Suprapubic skin (tissue), 4 donors: ENCODE measurements at regions not wholly inside any gene's neighbourhood (a gene's known extent, or its start where the extent isn't known, plus 50 kb on each side); places are given as distances from the start of the nearest gene placed in this dataset.

Experiments used
- DNase-seq, 2 donors: peaks; one replicate each; pipeline ENCODE4 v3.0.0-alpha.2; 2019; ENCODE audit warnings: low spot score in 2 of 2
- H3K27ac ChIP-seq: fragments of 200-600 bp; sonication (generic); one replicate; pipeline ENCODE4 v1.5.1; 2019
- H3K27me3 ChIP-seq: fragments of 200-600 bp; sonication (generic); one replicate; pipeline ENCODE4 v1.5.1; 2019
- H3K36me3 ChIP-seq: fragments of 200-600 bp; sonication (generic); one replicate; pipeline ENCODE4 v1.5.1; 2019
- H3K4me1 ChIP-seq: fragments of 200-600 bp; sonication (generic); one replicate; pipeline ENCODE4 v1.5.1; 2019
- H3K4me3 ChIP-seq: fragments of 200-600 bp; sonication (generic); one replicate; pipeline ENCODE4 v1.5.1; 2019; ENCODE audit warnings: mild to moderate bottlenecking
- H3K9me3 ChIP-seq: fragments of 200-600 bp; sonication (generic); one replicate; pipeline ENCODE4 v1.5.1; 2019
- EP300 ChIP-seq: sonication (generic); formaldehyde crosslinking; IDR thresholded peaks from one replicate; pipeline ENCODE4 v1.6.1; 2017; ENCODE audit warnings: antibody characterized with exemption
- POLR2A ChIP-seq, 2 donors: fragments of 450-650 bp; IDR thresholded peaks; one replicate each; pipeline ENCODE4 v1.6.1; 2017; ENCODE audit warnings: antibody characterized with exemption in 2 of 2, mild to moderate bottlenecking in 2 of 2, moderate library complexity in 2 of 2
- POLR2AphosphoS5 ChIP-seq, 3 donors: sonication (generic); formaldehyde crosslinking; IDR thresholded peaks; one replicate each; pipeline ENCODE4 v1.6.1; 2017; ENCODE audit warnings: antibody characterized with exemption in 3 of 3
- WGBS: methylation state at CpG from one replicate; pipeline ENCODE4 v1.1.5; 2018; 5-methylcytosine and 5-hydroxymethylcytosine counted together
- TF ChIP-seq, protein P1 (sequence below), 2 donors: fragments of 200-600 bp in 1 of 2; fragments of 450-650 bp in 1 of 2; sonication (generic) in 1 of 2; IDR thresholded peaks; one replicate each; pipeline ENCODE4 v1.5.1; 2016 to 2019; ENCODE audit warnings: antibody characterized with exemption in 2 of 2, mild to moderate bottlenecking in 1 of 2, moderate library complexity in 1 of 2

- no peaks in the 10 kb centered on the region for H3K4me1 ChIP-seq
- no peak overlapping the region for H3K27ac ChIP-seq
- 83% methylated on average over 1 of the region's 1 CpG for WGBS
- no peaks in the 10 kb centered on the region for H3K27me3 ChIP-seq
- no peaks in the 10 kb centered on the region for H3K9me3 ChIP-seq
- TF ChIP-seq, protein P1, sequence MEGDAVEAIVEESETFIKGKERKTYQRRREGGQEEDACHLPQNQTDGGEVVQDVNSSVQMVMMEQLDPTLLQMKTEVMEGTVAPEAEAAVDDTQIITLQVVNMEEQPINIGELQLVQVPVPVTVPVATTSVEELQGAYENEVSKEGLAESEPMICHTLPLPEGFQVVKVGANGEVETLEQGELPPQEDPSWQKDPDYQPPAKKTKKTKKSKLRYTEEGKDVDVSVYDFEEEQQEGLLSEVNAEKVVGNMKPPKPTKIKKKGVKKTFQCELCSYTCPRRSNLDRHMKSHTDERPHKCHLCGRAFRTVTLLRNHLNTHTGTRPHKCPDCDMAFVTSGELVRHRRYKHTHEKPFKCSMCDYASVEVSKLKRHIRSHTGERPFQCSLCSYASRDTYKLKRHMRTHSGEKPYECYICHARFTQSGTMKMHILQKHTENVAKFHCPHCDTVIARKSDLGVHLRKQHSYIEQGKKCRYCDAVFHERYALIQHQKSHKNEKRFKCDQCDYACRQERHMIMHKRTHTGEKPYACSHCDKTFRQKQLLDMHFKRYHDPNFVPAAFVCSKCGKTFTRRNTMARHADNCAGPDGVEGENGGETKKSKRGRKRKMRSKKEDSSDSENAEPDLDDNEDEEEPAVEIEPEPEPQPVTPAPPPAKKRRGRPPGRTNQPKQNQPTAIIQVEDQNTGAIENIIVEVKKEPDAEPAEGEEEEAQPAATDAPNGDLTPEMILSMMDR (IDR thresholded peaks at IDR 0.05) = no peak
- TF ChIP-seq POLR2AphosphoS5 (IDR thresholded peaks at IDR 0.05) (no peak), POLR2A (IDR thresholded peaks at IDR 0.05) (no peak), EP300 (no peak)
- DNase-seq = no peak
- no peaks in the 10 kb centered on the region for H3K36me3 ChIP-seq
- H3K4me3 ChIP-seq = no peak overlapping the region
Observed at GRCh38 chr16:72298961-72299360, 127.0 kb upstream of the PMFBP1 start.

- TF ChIP-seq POLR2A (IDR thresholded peaks at IDR 0.05) (no peak), POLR2AphosphoS5 (IDR thresholded peaks at IDR 0.05) (no peak), EP300 (no peak)
- TF ChIP-seq, protein P1 (IDR thresholded peaks at IDR 0.05) = no peak
- H3K27ac ChIP-seq = no peak overlapping the region
- no peaks in the 10 kb centered on the region for H3K36me3 ChIP-seq
- no peak for DNase-seq
- H3K4me1 ChIP-seq = peaks cover 12% of the 10 kb centered on the region
- H3K27me3 ChIP-seq = no peaks in the 10 kb centered on the region
- no peaks in the 10 kb centered on the region for H3K9me3 ChIP-seq
- no peak overlapping the region for H3K4me3 ChIP-seq
Observed at GRCh38 chr16:72295914-72296313, 124.0 kb upstream of the PMFBP1 start.

- DNase-seq = no peak
- Histone ChIP-seq H3K27ac (peak overlapping the region; percentile 79), H3K36me3 (no peaks in the 10 kb centered on the region), H3K4me3 (no peak overlapping the region), H3K9me3 (no peaks in the 10 kb centered on the region), H3K27me3 (no peaks in the 10 kb centered on the region), H3K4me1 (peaks cover 13% of the 10 kb centered on the region)
- TF ChIP-seq POLR2A (IDR thresholded peaks at IDR 0.05) = no peak
- TF ChIP-seq EP300 = peak; percentile 42
Observed at GRCh38 chr16:72291531-72291981, 119.6 kb upstream of the PMFBP1 start.

DNA sequence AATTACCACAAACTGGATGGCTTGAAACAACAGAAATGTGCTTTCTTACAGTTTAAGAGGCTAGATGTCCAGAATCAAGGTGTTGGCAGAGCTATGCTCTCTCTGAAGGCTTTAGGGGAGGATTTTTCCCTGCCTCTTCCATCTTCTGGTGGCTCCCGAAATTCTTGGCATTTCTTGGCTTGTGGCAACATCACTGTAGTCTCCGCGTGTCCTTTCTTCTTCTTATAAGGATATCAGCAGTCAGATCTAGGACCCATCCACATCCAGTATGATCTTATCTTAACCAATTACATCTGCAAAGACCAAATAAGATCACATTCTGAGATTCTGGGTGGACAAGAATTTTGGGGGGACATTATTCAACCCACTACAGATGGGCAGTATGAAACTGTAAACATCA is 119.2 kb upstream of the PMFBP1 start:
- no peak for DNase-seq
- Histone ChIP-seq H3K4me3 (no peak overlapping the region), H3K36me3 (no peaks in the 10 kb centered on the region), H3K4me1 (peaks cover 13% of the 10 kb centered on the region), H3K9me3 (no peaks in the 10 kb centered on the region), H3K27ac (peak overlapping the region; percentile 79), H3K27me3 (no peaks in the 10 kb centered on the region)
- no peak for TF ChIP-seq POLR2A (IDR thresholded peaks at IDR 0.05)
- no peak for TF ChIP-seq EP300
- TF ChIP-seq POLR2AphosphoS5 (IDR thresholded peaks at IDR 0.05) = no peak
- TF ChIP-seq, protein P1 (IDR thresholded peaks at IDR 0.05) = no peak
- 40% methylated on average over 3 of the region's 3 CpGs for WGBS

DNA sequence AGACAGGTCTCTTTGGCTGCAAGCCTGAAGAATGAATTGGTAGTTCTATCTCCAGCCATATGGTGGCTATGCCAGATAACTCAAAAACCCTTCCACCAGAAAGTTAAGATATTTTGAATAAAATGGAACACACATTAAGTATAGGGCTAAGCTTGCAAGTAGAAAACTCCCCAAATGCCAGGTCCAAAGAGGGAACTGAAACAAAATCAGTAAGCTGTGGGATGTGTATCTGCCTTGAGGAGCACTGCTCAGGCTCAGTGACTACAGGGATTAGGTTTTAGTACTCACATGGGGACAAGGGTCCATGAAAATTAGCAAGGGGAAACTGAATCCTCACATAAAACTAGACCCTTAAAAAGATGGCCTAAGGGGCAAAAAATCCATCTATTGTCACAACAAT is 115.7 kb upstream of the PMFBP1 start:
- H3K27ac ChIP-seq = no peak overlapping the region
- H3K4me1 ChIP-seq = peaks cover 13% of the 10 kb centered on the region
- no peaks in the 10 kb centered on the region for H3K27me3 ChIP-seq
- no peaks in the 10 kb centered on the region for H3K36me3 ChIP-seq
- TF ChIP-seq EP300 = no peak
- TF ChIP-seq, protein P1 (IDR thresholded peaks at IDR 0.05) = no peak
- TF ChIP-seq POLR2AphosphoS5 (IDR thresholded peaks at IDR 0.05) = no peak
- no peak for TF ChIP-seq POLR2A (IDR thresholded peaks at IDR 0.05)
- H3K4me3 ChIP-seq = no peak overlapping the region
- no peak for DNase-seq
- H3K9me3 ChIP-seq = no peaks in the 10 kb centered on the region

GRCh38 chr16:72286936-72287620 is 115.1 kb upstream of the PMFBP1 start:
- Histone ChIP-seq H3K36me3 (no peaks in the 10 kb centered on the region), H3K4me3 (no peak overlapping the region), H3K27me3 (no peaks in the 10 kb centered on the region), H3K4me1 (peaks cover 10% of the 10 kb centered on the region), H3K9me3 (no peaks in the 10 kb centered on the region), H3K27ac (no peak overlapping the region)
- no peak for DNase-seq
- WGBS = 96% methylated on average over 3 of the region's 3 CpGs
- no peak for TF ChIP-seq POLR2AphosphoS5 (IDR thresholded peaks at IDR 0.05)
- TF ChIP-seq EP300 = no peak
- TF ChIP-seq, protein P1 (IDR thresholded peaks at IDR 0.05) = no peak
- TF ChIP-seq POLR2A (IDR thresholded peaks at IDR 0.05) = no peak
